Fibroblast of lung (primary cell): ENCODE measurements at regions not wholly inside any gene's neighbourhood (a gene's known extent, or its start where the extent isn't known, plus 50 kb on each side); places are given as distances from the start of the nearest gene placed in this dataset.

Source experiments
- DNase-seq, 2 donors: peaks; one replicate each; pipeline versions ENCODE4 v3.0.0 to v3.0.0-alpha.2; 2010; ENCODE audit warnings: low read depth in 2 of 2
- H2AFZ ChIP-seq: 2 replicates; pipeline ENCODE4 v1.5.1; 2012; ENCODE audit warnings: low read length, control low read depth, inconsistent platforms
- H3K27ac ChIP-seq: 2 replicates; pipeline ENCODE4 v1.5.1; 2011; ENCODE audit warnings: low read length, control low read depth; ENCODE audit not compliant: insufficient read depth
- H3K27me3 ChIP-seq: 2 replicates; pipeline ENCODE4 v1.5.1; 2011; ENCODE audit warnings: mild to moderate bottlenecking, low read length; ENCODE audit not compliant: control insufficient read depth, insufficient read depth
- H3K36me3 ChIP-seq: 2 replicates; pipeline ENCODE4 v1.5.1; 2011; ENCODE audit warnings: low read length; ENCODE audit not compliant: control insufficient read depth, insufficient read depth
- H3K4me1 ChIP-seq: 2 replicates; pipeline ENCODE4 v1.5.1; 2011; ENCODE audit warnings: low read length; ENCODE audit not compliant: control insufficient read depth, insufficient read depth; ENCODE audit errors: extremely low read depth
- H3K4me2 ChIP-seq: 2 replicates; pipeline ENCODE4 v1.5.1; 2011; ENCODE audit warnings: low read length, control low read depth; ENCODE audit not compliant: insufficient read depth; ENCODE audit errors: extremely low read depth
- H3K4me3 ChIP-seq, 4 experiments: fragments of 200-600 bp in 1 of 4; sonication (generic) in 1 of 4; replicated peaks in 1 of 4; 2 replicates each; pipeline ENCODE4 v1.5.1; 2011 to 2016; ENCODE audit warnings: low read length in 4 of 4, low read depth in 3 of 4, mild to moderate bottlenecking in 3 of 4, control low read depth in 2 of 4, inconsistent platforms in 1 of 4, mixed read lengths in 1 of 4; ENCODE audit not compliant: insufficient read depth in 1 of 4; ENCODE audit errors: control extremely low read depth in 1 of 4
- H3K79me2 ChIP-seq: 2 replicates; pipeline ENCODE4 v1.5.1; 2012; ENCODE audit warnings: mild to moderate bottlenecking, low read length, inconsistent platforms; ENCODE audit not compliant: control insufficient read depth, insufficient read depth
- H3K9ac ChIP-seq: 2 replicates; pipeline ENCODE4 v1.5.1; 2011; ENCODE audit warnings: mild to moderate bottlenecking, low read length, control low read depth; ENCODE audit not compliant: insufficient read depth
- H3K9me3 ChIP-seq: 2 replicates; pipeline ENCODE4 v1.5.1; 2012; ENCODE audit warnings: low read depth, low read length; ENCODE audit not compliant: control insufficient read depth, insufficient read depth
- H4K20me1 ChIP-seq: 2 replicates; pipeline ENCODE4 v1.5.1; 2011; ENCODE audit warnings: low read length; ENCODE audit not compliant: control insufficient read depth, insufficient read depth; ENCODE audit errors: extremely low read depth
- EZH2 ChIP-seq: IDR thresholded peaks from 2 replicates; pipeline ENCODE4 v1.5.1; 2012; ENCODE audit warnings: low read length, control low read depth, mild to moderate bottlenecking; ENCODE audit errors: missing control alignments
- TF ChIP-seq, protein P1 (sequence below), 2 donors: IDR thresholded peaks in 1 of 2; conservative IDR thresholded peaks in 1 of 2; 1 replicate in 1 of 2; 2 replicates in 1 of 2; pipeline ENCODE4 v1.5.1; 2011 to 2012; ENCODE audit warnings: low read length in 2 of 2, control low read depth in 1 of 2, inconsistent platforms in 1 of 2, low read depth in 1 of 2, mild to moderate bottlenecking in 1 of 2

DNA sequence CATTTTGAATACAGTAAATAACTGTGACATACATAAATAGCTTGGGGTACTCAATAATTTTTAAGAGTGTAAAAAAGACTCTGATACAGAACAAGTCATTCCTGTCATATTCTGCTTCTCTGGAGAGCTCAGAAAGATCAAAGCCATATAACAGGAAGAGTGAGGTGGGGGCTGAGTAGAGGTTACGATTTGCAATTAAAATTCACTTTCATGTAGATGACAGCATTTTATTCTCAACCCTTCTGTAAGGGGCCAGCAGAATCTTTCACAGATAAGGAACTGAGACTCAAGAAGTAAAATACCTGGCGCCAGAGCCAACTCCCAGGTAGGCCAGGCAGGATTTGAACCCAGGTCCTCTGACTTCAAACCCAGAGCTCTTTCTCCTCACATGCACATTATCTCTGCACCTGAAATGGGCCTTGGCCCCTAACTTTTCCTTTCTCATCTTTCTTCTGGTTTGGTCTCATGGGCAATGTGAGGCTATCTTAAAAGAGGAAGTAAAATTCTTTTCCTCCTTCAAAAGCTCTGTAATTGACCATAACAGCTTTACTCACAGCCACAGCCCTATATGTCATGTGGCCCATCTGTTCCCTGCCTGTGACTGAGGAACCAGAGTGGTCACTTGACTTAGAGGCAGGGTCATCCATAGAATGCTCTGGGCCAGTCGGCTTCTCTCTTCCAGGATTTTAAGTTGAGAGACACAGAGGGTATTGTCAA lies 80.9 kb upstream of the SYT6 start:
- H3K4me1 ChIP-seq, result no peaks in the 10 kb centered on the region
- no peak overlapping the region for H2AFZ ChIP-seq
- no peak for DNase-seq
- no peak overlapping the region for H3K4me3 ChIP-seq
- no peak overlapping the region for H3K27ac ChIP-seq
- TF ChIP-seq, protein P1, sequence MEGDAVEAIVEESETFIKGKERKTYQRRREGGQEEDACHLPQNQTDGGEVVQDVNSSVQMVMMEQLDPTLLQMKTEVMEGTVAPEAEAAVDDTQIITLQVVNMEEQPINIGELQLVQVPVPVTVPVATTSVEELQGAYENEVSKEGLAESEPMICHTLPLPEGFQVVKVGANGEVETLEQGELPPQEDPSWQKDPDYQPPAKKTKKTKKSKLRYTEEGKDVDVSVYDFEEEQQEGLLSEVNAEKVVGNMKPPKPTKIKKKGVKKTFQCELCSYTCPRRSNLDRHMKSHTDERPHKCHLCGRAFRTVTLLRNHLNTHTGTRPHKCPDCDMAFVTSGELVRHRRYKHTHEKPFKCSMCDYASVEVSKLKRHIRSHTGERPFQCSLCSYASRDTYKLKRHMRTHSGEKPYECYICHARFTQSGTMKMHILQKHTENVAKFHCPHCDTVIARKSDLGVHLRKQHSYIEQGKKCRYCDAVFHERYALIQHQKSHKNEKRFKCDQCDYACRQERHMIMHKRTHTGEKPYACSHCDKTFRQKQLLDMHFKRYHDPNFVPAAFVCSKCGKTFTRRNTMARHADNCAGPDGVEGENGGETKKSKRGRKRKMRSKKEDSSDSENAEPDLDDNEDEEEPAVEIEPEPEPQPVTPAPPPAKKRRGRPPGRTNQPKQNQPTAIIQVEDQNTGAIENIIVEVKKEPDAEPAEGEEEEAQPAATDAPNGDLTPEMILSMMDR (conservative IDR thresholded peaks at IDR 0.05 in 1 of 2, IDR thresholded peaks at IDR 0.05 in 1 of 2; ENCODE audit: low read depth in 1 of 2, low read length in 2 of 2), result no peak
- no peak for TF ChIP-seq EZH2
- H3K27me3 ChIP-seq, result no peaks in the 10 kb centered on the region
- H4K20me1 ChIP-seq, result no peaks in the 10 kb centered on the region
- no peaks in the 10 kb centered on the region for H3K36me3 ChIP-seq
- no peak overlapping the region for H3K4me2 ChIP-seq
- no peaks in the 10 kb centered on the region for H3K9me3 ChIP-seq
- no peaks in the 10 kb centered on the region for H3K79me2 ChIP-seq
- H3K9ac ChIP-seq, result no peak overlapping the region

DNA sequence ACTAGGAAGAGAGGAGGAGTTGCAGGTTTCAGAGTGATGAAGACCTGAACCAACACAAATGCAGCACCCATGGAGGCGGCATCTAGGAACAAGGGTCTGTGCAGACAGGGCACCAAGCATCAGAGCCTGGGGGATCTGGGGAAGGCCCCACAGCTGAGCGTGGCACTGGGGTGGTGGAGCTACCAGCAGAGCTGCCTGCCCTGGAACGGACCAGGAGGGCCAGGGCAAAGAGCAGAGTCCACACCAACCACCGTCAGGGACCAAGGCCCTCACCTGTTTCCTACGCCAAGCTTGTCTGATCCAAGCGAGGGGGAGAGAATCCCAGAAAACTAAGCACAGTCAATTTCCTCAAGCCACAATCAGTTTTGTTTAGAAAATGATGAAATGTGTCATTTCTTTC lies 79.0 kb upstream of the SYT6 start:
- no peak overlapping the region for H3K9ac ChIP-seq
- H3K4me3 ChIP-seq, result no peak overlapping the region
- no peaks in the 10 kb centered on the region for H3K36me3 ChIP-seq
- H3K9me3 ChIP-seq, result no peaks in the 10 kb centered on the region
- H3K4me2 ChIP-seq, result no peak overlapping the region
- TF ChIP-seq, protein P1 (conservative IDR thresholded peaks at IDR 0.05 in 1 of 2, IDR thresholded peaks at IDR 0.05 in 1 of 2; ENCODE audit: low read depth in 1 of 2, low read length in 2 of 2), result no peak
- no peak for TF ChIP-seq EZH2
- no peaks in the 10 kb centered on the region for H4K20me1 ChIP-seq
- H3K27me3 ChIP-seq, result no peaks in the 10 kb centered on the region
- H3K79me2 ChIP-seq, result no peaks in the 10 kb centered on the region
- no peak overlapping the region for H3K27ac ChIP-seq
- H3K4me1 ChIP-seq, result no peaks in the 10 kb centered on the region
- DNase-seq, result no peak
- no peak overlapping the region for H2AFZ ChIP-seq

DNA sequence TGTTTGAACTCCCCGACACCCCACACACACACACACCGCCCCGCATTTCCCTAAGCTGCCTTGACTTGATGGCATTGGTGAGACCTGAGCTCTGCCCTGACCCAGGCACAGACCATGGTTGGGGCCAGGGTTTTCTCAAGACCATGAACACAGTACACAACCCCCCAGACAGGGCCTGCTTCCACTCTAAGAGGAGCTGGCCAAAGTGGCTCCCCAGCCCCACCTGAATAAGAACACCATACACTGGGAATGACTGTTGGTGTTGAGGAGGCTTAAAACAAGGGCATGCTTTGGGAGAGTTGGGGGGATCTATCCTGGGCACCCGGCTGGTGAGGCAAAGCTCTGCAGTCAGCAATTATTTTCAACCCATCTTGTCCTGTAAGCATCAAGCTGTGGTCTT lies 77.6 kb upstream of the SYT6 start:
- Histone ChIP-seq H3K9me3 (no peaks in the 10 kb centered on the region), H3K79me2 (no peaks in the 10 kb centered on the region), H3K4me3 (no peak overlapping the region), H4K20me1 (no peaks in the 10 kb centered on the region), H3K36me3 (no peaks in the 10 kb centered on the region), H3K9ac (no peak overlapping the region), H3K27me3 (no peaks in the 10 kb centered on the region), H3K27ac (no peak overlapping the region), H3K4me2 (no peak overlapping the region), H2AFZ (no peak overlapping the region), H3K4me1 (no peaks in the 10 kb centered on the region)
- TF ChIP-seq, protein P1 (conservative IDR thresholded peaks at IDR 0.05 in 1 of 2, IDR thresholded peaks at IDR 0.05 in 1 of 2; ENCODE audit: low read depth in 1 of 2, low read length in 2 of 2), result no peak
- no peak for TF ChIP-seq EZH2
- no peak for DNase-seq
